ENCODE measurements at regions not wholly inside any gene's neighbourhood (a gene's known extent, or its start where the extent isn't known, plus 50 kb on each side); places are given as distances from the start of the nearest gene placed in this dataset.

DNA sequence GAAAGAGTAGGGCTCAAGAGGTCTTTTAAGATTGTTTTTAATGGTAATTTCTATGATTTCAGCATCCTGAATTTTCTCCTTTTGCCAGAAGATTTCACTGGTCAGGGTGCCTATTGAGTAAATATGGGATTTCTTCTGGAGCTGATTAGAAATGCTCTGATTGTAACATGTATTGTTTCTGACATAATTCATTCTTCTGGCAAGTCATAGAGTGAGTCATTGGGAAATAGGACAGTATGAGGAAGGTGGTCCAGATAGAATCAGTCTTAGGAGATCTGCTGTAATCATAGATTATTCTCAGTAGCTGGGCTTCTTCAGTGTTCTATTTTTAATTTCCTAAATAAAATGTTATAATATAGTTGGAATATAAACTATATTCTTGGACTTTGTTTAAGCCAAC, 182.0 kb upstream of the NAV3 start:
- H3K27ac ChIP-seq = no peak overlapping the region
- no peak for TF ChIP-seq CTCF (IDR thresholded peaks at IDR 0.05; ENCODE audit: low read depth, low read length)
- no peaks in the 10 kb centered on the region for H3K36me3 ChIP-seq
- no peaks in the 10 kb centered on the region for H3K27me3 ChIP-seq
- no peak for DNase-seq (ENCODE audit: low read depth in 1 of 2, low spot score in 1 of 2)
- no peaks in the 10 kb centered on the region for H3K4me1 ChIP-seq (ENCODE audit: low read depth)
- no peak overlapping the region for H3K4me3 ChIP-seq
- H3K9me3 ChIP-seq (ENCODE audit: low read depth) = no peaks in the 10 kb centered on the region

- Histone ChIP-seq H3K4me3 (no peak overlapping the region), H3K27ac (no peak overlapping the region), H3K9me3 (ENCODE audit: low read depth) (no peaks in the 10 kb centered on the region), H3K36me3 (no peaks in the 10 kb centered on the region), H3K27me3 (no peaks in the 10 kb centered on the region), H3K4me1 (ENCODE audit: low read depth) (no peaks in the 10 kb centered on the region)
- no peak for DNase-seq (ENCODE audit: low read depth in 1 of 2, low spot score in 1 of 2)
- no peak for TF ChIP-seq CTCF (IDR thresholded peaks at IDR 0.05; ENCODE audit: low read depth, low read length)
These were observed 184.6 kb upstream of the NAV3 start for GRCh38 chr12:77645966-77646598.

DNA sequence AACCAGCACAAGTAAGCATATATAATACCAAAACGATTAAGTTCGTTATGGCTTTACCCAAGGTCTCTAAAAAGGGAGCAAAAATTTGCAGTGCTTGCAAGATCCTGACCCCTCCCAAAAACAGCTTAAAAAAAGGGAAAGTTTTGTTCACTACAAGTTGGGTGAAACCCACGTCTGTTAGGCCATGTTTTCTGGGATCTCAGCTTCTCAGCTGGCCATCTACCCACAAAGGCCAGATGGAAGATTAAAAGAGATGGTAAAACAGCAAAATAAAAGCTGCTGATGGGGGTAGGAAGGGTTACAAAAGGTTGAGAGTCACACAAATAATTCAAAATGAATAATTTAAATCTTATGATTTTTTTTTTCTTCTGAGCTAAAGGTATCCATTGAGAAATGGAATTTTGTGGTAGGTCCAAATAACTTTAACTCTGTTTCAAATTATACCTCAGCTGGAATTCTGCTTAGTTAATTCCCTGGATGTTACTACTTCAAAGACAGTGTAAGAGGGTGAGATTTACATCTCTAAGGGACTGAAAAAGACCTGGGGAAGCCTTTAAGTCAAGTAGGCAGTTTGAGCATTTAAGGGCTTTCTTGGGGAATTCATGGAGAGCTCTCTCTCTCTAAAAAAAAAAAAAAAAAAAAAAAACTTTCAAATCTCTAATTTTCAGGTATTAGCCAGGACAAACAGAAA, 185.6 kb upstream of the NAV3 start:
- Histone ChIP-seq H3K36me3 (no peaks in the 10 kb centered on the region), H3K4me3 (no peak overlapping the region), H3K9me3 (ENCODE audit: low read depth) (no peaks in the 10 kb centered on the region), H3K27me3 (no peaks in the 10 kb centered on the region), H3K27ac (no peak overlapping the region), H3K4me1 (ENCODE audit: low read depth) (no peaks in the 10 kb centered on the region)
- TF ChIP-seq CTCF (IDR thresholded peaks at IDR 0.05; ENCODE audit: low read depth, low read length) = no peak
- no peak for DNase-seq (ENCODE audit: low read depth in 1 of 2, low spot score in 1 of 2)

DNA sequence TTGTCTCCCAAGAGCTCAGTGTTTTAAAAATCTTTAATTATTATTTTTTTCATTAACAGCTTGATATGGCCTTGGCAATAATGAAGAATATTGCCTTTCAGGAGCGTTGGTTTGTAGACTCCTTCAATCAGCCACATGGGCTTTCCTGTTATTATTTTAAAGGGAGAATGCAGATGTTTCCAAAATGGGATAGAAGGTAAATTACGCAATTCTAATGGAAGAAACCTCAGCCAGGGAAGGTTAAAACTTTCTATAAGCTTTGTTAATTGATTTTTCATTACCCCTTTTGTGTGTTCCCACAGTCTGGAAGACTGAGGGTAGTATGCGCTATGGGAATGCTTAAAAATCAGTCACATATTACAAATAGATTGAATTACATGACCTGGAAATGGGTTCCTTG, 188.4 kb upstream of the NAV3 start:
- Histone ChIP-seq H3K9me3 (ENCODE audit: low read depth) (no peaks in the 10 kb centered on the region), H3K27me3 (no peaks in the 10 kb centered on the region), H3K4me3 (no peak overlapping the region), H3K36me3 (no peaks in the 10 kb centered on the region), H3K27ac (no peak overlapping the region), H3K4me1 (ENCODE audit: low read depth) (no peaks in the 10 kb centered on the region)
- no peak for TF ChIP-seq CTCF (IDR thresholded peaks at IDR 0.05; ENCODE audit: low read depth, low read length)
- no peak for DNase-seq (ENCODE audit: low read depth in 1 of 2, low spot score in 1 of 2)

GRCh38 chr12:77640356-77640755, 190.3 kb upstream of the NAV3 start:
- Histone ChIP-seq H3K4me3 (no peak overlapping the region), H3K4me1 (ENCODE audit: low read depth) (no peaks in the 10 kb centered on the region), H3K27me3 (no peaks in the 10 kb centered on the region), H3K27ac (no peak overlapping the region), H3K36me3 (no peaks in the 10 kb centered on the region), H3K9me3 (ENCODE audit: low read depth) (no peaks in the 10 kb centered on the region)
- DNase-seq (ENCODE audit: low read depth in 1 of 2, low spot score in 1 of 2) = no peak
- TF ChIP-seq CTCF (IDR thresholded peaks at IDR 0.05; ENCODE audit: low read depth, low read length) = no peak

Measured in cardiac muscle cell (in vitro differentiated cells and primary cell).